ENCODE measurements at regions not wholly inside any gene's neighbourhood (a gene's known extent, or its start where the extent isn't known, plus 50 kb on each side); places are given as distances from the start of the nearest gene placed in this dataset.
A peak's percentile ranks its signal among the peaks of the same experiment; 100 is the strongest.

- peak in 1 of 14 donors; percentile 13 for DNase-seq
Measured at GRCh38 chr3:69532547-69533224, 146.8 kb upstream of the FRMD4B start.

DNA sequence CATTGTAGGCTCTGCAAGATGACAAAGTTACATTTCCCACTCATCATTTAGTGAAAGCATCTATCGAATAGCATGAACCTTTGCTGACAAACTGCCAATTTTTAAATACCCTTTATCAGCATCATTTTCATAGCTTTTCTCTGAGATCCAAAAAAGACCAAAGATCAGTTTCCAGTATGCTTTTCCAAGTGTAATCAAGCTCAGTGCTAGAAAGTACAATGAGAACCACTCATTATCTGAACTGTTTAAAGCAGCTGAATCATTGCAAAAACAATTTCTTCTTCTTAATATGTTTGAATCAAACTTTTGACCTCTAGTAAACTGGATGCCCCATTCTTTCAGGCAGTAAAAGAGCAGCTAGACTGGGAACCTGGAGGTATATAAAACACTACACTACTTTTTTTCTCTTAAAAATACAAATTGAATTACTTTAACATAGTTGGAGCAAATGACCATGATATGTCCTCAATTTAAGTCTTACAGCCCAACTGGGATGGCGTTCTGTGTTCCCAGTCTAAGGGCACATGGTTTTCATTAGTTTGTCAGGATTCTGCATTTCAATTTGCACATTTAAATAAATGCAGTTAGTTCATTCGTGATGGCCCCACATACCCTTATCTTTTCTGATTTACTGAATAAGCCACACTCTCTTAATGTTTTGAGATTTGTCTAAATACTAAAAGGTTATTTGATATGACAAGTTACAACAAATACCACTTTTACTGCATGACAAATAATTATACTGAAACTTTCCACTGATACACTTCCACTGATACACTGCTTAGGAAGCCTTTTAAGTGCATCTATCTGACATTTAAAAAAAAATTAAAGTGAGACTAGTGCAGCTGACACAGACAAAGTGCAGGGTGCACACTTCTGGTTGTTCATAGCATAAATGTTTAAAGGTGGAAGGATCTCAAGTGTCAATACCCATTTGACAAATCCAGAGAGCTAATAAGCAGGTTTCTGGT lies 146.0 kb upstream of the FRMD4B start:
- DNase-seq, result no peak

DNA sequence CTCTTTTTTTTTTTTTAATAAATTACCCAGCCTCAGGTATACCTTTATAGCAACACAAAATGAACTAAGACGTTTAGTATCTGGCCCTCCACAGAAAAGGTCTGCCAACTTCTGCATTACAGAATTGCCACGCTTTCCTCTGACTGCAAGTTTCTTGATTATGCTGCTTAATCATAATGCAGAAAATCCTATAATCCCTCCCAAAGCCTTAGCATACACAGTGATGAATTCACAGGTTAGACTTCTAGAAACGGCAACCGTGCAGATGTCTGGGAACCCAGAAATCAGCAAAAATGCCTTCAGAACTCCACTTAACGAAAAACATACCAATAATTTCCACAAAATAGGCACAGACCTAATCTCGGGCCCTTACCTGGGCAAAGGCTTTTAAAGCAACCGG lies 144.7 kb upstream of the FRMD4B start:
- DNase-seq, result no peak

- no peak for DNase-seq
Measured at GRCh38 chr3:69527498-69527897, 141.6 kb upstream of the FRMD4B start.

DNA sequence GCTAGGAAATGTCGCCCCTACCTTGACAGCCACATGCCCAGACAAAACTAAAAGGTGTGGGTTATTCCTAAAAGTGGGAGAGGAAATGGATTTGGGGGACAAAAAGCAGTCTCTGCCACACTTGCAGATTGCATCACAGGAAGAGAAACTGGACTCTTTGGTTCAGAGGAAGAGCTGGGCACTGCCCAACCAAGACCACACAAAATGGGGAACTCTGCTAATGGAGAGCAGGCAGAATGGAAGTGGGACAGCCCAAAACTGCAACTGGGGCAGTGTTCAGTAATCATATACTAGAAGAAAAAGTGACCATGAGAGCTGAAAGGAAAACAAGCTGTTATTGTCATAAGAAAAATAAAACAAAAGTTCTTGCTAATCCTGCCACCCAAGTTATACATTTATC lies 138.9 kb upstream of the FRMD4B start:
- DNase-seq, result no peak

DNA sequence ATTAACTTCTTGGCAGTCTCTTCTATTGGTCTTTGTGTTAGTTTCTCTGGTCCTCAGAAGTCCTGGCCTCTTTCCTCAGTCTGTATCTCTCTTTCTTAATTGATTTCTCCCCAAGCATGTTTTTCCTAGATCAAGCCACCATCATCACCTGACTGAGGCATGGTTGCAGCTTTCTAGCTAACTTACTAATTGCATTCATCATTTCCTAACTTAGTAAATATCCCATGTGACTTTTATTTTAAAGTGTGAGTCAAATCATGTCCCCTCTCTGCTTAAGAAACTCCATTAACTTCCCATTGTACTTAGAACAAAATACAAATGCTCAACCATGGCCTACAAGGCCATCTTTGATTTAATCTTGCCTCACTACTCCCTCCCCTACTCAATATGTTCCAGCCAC lies 135.4 kb upstream of the FRMD4B start:
- DNase-seq, result no peak

DNA sequence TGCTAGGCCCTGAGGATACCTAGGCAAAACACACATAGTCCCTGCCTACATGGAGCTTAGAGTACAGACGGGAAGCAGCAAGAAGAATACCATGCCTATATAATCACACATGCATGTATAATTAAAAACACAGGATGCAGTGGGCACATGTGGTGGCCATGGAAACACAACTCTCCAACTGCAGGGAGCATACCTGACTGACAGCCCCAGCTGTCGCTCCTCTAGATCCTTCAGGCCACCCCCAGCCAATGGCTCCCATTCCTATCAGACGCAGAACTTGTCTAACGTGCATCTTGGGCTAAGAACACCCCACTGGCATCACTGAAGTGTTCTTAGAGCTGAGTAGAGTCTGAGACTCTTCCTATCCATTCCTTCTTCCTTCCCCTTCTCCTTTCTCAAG lies 125.5 kb upstream of the FRMD4B start:
- DNase-seq, result no peak

- no peak for DNase-seq
Measured at GRCh38 chr3:69510481-69511030, 124.7 kb upstream of the FRMD4B start.

DNA sequence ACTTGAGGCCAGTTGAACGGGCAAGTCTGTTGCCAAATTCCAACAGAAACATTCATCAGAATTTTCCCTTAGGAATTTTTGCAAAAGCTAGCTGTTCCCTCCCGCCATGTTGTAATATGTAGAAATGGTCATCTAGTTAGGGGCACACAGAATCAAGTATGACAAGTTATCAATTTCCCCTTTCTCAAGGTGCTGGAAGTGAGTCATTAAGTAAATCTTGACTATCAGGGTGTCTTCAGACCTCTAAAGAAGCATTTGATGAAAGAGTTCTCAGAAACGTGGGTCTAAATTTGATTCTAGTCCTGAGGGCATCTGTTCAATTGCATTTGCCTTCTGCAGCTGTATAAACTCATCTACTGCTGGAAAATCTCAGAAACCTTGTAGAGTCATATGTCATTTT lies 123.4 kb upstream of the FRMD4B start:
- no peak for DNase-seq

DNA sequence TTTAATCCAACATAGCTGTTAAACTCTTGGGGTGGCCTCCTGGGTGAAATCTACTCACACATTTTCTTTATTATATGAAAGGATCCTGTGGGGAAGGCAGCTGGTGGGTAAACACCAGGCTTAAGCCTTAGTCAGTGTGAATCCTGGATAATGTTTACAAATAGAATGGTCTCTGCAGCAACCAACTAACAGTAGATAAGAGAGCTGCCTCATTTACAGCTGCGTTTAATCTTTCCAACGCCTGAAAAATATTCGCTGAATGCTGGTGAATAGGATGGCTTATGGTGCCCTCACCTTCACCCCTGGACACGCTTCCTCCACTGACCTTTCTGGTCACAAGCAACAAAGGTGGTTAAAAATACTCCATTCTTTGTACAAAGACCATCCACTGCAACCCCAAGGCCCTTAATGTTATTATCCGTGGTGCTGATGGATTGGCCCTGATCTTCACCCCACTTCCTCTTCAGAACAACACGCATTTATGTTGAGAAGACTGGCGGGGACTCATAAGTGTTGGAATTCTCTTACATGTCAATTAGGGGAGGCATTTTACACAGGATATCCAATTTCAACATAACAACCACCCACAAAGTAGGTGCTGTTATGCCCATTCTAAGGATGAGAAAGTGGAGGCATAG lies 120.0 kb upstream of the FRMD4B start:
- DNase-seq, result no peak

GRCh38 chr3:69504232-69504631 lies 118.3 kb upstream of the FRMD4B start:
- no peak for DNase-seq

DNA sequence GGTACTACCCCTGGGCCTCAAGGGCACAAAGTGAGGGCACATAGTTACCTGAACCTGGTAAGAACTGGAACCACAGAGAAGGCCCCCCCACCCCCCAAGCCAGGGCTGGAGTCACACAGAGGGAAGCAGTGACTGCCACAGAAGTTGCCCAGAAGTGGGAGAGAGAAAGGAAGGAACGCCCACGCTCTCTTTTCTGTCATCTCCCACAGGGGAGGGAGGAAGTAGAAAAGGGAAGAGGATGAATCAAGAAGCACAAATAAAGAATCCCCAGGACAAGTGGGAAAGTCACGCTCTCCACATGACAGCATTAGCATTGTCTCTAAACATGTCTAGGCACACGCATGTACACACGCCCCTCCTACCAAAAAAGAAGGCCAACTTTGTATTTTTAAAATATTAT lies 114.7 kb upstream of the FRMD4B start:
- DNase-seq, result peak in 6 of 14 donors; percentile 9 to 42 (median 18)

GRCh38 chr3:69499899-69500421 lies 114.1 kb upstream of the FRMD4B start:
- peak in 7 of 14 donors; percentile 9 to 54 (median 22) for DNase-seq

GRCh38 chr3:69499422-69499821 lies 113.5 kb upstream of the FRMD4B start:
- DNase-seq, result no peak

DNA sequence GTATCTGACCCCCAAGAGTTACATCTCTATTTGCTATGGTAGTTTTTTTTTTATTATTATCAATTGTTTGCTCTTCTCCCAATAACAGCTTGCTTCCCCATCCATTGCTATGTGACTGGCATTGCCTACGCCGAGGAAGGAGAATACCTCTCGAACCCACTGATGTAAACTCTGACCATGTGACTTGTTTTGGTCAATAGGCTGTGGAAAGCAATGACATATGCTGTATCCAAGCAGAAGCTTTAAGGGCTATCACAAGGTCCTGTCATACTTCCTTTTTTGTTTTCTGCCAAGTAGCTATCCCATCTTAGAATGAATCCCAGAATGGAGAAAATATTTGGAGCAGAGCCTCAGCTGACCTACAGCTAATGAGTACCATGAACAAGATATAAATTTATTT lies 111.0 kb upstream of the FRMD4B start:
- no peak for DNase-seq

DNA sequence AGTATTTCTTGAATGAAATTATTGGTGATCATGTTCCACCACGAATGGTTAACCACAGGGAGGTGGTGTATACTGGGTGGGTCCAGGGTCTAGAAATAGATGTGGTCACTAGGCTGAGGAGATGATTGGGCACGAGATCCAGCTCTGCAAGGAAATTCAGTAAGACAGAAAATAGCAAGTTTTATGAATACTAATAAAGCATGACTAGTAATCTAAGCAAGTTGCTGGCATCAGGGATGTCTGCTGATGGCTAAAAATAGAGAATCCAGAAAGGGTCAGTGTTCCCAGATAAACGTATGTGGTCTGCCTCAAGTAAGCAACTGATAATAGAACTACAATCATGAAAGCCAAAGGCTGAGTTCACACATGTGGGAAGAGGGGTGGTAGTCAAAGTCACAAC lies 108.3 kb upstream of the FRMD4B start:
- DNase-seq, result no peak

- no peak for DNase-seq
Measured at GRCh38 chr3:69493157-69493556, 107.3 kb upstream of the FRMD4B start.

- DNase-seq, result no peak
Measured at GRCh38 chr3:69491975-69492374, 106.1 kb upstream of the FRMD4B start.

DNA sequence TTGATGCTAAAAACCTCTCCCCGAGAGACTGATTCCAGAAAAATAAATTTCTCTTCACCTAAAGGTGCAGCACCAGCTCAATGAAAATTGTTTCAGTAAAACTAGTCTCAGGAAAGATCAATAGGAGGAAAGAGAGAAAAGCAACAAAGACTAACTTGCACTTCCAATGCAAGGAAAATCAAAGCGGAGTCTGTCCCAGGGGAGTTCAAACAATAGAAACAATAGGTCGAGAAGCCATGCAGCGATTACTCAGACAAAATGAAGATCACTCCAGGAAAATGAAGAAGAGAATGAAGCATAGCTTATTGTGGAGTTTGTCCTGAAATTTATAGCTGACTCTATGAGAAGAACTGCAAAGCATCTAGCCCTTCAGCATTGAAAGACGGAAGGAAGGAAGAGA lies 105.1 kb upstream of the FRMD4B start:
- no peak for DNase-seq

GRCh38 chr3:69490235-69490634 lies 104.3 kb upstream of the FRMD4B start:
- no peak for DNase-seq

DNA sequence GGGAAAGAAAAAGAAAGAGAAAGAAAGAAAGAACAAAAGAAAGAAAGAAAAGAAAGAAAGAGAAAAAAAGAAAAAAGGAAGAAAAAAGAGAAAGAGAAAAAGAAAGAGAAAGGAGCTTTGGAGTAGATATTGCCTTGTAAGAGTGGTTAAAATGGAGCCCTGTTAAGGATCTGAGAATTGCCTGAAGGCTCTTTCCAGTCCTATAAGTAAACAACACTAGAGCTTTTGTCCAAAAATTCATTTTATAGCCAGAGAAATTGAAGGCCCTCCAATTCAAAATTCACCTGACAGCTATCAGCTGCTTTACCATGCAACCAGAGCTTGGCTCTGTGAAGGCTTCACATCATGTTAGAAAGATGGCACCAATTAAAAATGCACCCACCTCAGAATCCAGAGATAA lies 102.1 kb upstream of the FRMD4B start:
- DNase-seq, result no peak

DNA sequence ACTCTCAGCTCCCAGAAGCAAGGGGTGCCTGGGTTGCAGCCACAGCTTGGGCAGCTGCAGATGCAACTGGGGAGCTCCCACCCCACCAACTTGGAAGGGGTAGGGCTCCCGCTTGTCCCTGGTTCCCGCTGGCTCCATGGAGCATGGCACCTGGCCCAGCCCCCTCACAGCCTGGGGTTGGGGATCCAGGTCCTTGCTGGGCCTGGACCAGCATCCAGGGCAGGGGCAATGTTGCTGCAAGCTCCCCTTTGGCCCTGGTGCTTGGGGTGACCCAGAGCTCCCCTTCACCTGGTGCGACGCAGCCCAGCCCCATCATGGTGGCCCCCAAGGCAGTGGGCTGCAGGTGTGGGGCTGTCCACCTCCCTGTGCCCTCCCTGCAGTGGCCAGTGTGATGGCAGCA lies 99.6 kb upstream of the FRMD4B start:
- DNase-seq, result no peak

Data from C1 segment of cervical spinal cord (tissue), 14 donors.